ENCODE measurements at regions not wholly inside any gene's neighbourhood (a gene's known extent, or its start where the extent isn't known, plus 50 kb on each side); places are given as distances from the start of the nearest gene placed in this dataset.

- DNase-seq (ENCODE audit: low read depth, low spot score), result no peak
These were observed 225.3 kb upstream of the LNX1 start for GRCh38 chr4:53816561-53816960.

DNA sequence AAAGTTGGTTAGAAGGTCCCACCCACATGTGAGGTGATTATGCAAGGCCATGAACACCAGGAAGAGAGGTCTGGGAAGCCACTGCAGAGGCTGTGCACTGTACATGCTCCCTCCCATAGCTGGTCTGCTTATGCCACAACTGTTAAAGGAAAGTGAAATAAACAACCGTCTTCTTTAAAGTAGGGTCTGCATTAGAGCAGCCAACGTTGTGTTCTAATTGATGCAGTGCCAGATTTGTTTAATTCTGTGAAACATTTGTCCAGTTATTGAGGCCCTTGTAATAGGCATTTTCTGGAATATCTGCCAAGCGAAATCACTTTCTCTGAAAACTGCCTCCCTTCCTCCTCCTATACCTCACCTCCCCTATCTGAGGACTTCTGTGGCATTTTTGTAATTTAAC, 224.0 kb upstream of the LNX1 start:
- DNase-seq (ENCODE audit: low read depth, low spot score), result no peak

- no peak for DNase-seq (ENCODE audit: low read depth, low spot score)
These were observed 222.7 kb upstream of the LNX1 start for GRCh38 chr4:53813998-53814397.

DNA sequence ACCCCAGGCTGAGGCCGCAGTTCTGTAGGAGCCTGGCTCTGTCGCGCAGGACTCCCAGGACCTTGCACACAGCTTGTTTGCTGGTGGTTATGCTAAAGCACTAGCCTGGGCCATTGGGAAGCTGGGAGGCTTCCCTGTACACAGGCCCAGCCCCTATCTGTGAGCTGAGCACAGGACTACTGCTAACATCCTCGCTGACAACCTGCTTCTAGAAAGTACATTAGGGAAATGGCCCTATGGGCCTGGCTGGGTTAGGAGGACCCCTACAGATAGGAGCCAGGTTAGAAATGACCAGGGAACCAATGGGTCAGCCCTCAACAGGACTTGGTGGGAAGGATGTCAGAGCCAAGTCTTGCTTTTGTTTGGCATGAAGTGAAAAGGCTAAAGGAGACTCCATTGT, 219.4 kb upstream of the LNX1 start:
- no peak for DNase-seq (ENCODE audit: low read depth, low spot score)

DNA sequence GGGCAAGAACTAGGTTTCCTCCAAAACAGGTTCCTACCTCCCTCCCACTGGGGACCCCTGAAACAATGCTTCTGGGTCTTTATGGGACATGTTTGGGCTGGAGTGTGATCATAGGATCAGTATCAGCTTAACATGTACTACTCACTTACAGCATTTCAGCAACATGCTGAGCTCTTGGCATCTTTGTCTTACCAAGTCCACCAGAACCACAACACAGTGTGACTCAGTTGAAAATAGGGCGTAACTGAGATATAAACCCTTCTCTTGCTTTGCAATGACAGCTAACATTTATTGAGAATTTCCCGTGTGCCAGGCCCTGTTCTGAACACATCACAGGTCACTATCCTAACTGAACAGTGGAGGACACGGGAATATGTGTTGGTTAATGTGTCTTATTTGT, 218.5 kb upstream of the LNX1 start:
- DNase-seq (ENCODE audit: low read depth, low spot score), result no peak

DNA sequence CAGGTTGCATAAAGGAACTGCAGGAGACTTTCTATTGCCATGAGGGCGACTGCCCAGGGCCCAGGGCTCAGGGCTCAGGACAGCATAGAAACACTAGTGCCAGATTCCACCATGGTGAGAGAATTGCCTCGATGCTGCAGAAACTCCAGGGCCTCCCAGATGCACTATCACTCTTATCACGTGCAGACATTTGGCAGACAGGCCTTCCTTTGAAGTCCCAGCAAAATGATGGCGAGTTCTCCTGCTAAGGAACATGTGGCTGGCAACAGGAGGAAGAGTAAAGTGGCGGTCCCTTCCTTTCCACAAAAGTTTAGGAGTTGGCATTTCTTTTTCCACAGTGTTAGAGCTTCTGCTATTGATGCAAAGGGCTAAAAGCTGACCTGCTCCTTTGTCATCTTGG, 214.0 kb upstream of the LNX1 start:
- DNase-seq (ENCODE audit: low read depth, low spot score), result no peak

GRCh38 chr4:53804719-53805118, 213.4 kb upstream of the LNX1 start:
- DNase-seq (ENCODE audit: low read depth, low spot score), result no peak

GRCh38 chr4:53802500-53802899, 211.2 kb upstream of the LNX1 start:
- DNase-seq (ENCODE audit: low read depth, low spot score), result no peak

- DNase-seq (ENCODE audit: low read depth, low spot score), result no peak
These were observed 210.1 kb upstream of the LNX1 start for GRCh38 chr4:53801373-53801772.

DNA sequence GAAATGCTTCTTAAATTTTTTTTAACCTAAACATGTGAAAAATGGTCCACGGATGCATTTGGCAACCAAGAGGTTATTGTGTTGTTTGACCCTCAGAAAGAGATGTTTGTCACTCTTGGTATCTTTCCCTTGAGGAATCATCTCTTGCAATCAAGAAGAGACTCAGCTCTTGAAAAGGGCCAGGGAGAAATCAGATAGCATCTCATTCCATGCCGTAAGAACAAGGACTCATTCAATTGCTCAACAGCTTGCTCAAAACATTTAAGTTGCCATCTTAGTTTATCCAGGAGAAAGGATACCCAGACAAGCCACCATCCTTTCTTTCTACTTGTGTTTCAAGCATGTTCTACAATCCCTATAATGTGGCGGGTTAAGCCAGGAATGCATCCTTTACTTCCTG, 209.5 kb upstream of the LNX1 start:
- DNase-seq (ENCODE audit: low read depth, low spot score), result no peak

- DNase-seq (ENCODE audit: low read depth, low spot score), result no peak
These were observed 201.8 kb upstream of the LNX1 start for GRCh38 chr4:53793096-53793495.

GRCh38 chr4:53790286-53790685, 199.0 kb upstream of the LNX1 start:
- DNase-seq (ENCODE audit: low read depth, low spot score), result no peak

- no peak for DNase-seq (ENCODE audit: low read depth, low spot score)
These were observed 197.3 kb upstream of the LNX1 start for GRCh38 chr4:53788621-53789020.

GRCh38 chr4:53788011-53788410, 196.7 kb upstream of the LNX1 start:
- DNase-seq (ENCODE audit: low read depth, low spot score), result no peak

DNA sequence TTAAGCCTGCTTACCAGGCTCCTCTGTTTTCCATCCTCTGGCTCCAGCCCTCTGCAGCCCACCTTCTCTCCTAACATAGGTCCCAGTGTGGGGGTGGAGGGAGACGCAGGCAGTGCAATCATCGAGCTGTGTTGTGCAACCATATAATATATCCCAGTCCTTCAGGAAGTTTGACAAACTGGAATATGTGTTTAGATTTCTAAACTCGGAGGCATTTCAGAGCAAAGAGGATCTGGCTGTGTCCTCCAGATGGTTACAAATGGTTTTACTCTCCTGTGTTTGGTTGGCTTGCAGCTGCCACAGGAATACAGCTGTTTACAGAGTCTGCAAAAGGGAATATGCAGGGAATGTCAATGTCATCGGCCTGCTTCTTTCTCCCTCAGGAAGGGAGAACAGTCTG, 195.3 kb upstream of the LNX1 start:
- DNase-seq (ENCODE audit: low read depth, low spot score), result no peak

- no peak for DNase-seq (ENCODE audit: low read depth, low spot score)
These were observed 194.7 kb upstream of the LNX1 start for GRCh38 chr4:53785996-53786395.

DNA sequence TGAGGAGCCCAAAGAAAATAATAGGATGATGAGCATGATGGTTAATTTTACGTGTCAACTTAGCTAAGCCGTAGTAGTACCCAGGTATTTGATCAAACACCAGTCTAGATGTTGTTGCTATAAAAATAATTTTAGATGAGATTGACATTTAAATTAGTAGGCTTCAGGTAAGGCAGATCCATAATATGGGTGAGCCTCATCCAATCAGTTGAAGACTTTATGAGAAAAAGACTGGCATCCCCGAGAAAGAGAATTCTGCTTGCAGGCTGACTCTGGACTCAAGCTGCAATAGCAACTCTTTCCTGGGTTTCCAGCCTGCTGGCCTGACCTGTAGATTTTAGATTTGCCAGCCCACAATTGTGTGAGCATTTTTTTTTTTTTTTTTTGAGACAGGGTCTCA, 192.8 kb upstream of the LNX1 start:
- DNase-seq (ENCODE audit: low read depth, low spot score), result no peak

GRCh38 chr4:53783208-53783859, 192.0 kb upstream of the LNX1 start:
- DNase-seq (ENCODE audit: low read depth, low spot score), result no peak

DNA sequence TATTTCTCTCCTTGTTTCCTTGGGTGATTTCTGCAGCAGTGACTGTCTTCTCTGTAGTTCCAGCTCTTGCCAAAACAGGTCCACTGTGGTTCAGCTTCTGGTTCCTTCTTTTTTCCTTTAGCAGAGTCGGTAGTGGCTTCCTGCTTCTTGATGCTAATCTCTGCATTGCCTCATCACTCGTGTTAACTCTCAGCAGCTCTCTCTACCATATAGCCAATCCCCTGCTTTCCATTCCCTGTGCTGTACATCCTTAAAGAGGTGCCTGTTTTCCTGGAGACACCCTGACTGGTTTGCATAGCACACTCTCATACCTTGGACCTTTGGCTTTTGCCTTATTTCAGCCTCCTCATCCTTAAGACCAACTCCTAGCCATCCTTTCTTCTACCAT, 191.2 kb upstream of the LNX1 start:
- no peak for DNase-seq (ENCODE audit: low read depth, low spot score)

DNA sequence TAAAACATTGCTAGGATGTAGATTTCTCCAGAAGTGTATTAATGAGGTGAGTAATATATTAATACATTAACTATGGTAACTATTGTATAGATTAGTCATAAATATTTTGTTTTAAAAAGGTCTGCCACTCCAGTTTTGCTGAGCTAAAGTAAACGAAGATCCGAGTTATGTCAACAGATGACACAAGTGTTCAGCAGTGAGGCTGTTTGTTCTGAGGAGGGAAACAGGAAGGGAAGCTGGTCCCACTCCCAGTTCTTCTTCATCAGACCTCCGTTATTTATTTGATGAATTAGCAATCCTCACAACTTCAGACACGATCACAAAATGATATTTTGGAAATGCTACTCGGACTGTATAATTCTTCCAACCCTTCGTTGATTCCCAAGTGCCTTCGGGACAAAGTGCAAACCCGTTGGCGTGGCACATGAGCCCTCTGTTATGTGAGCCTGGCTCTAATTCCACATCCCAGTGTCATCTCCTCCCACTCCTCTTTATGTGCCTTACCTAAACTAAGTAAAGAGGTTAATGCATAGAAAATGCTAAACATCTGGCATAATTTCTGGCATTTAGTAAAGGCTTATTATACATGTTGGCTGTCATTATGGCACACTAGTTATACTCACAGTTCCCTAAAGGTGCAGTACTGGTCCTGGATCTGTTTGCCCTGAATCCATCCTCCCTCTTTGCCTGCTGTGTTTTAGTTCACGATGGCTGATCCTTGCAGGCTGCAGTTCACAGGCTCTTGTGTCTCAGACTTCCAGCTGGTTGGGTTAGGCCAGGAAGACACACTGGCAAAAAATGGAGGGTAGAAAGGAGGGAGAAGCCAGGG, 190.6 kb upstream of the LNX1 start:
- DNase-seq (ENCODE audit: low read depth, low spot score), result no peak

DNA sequence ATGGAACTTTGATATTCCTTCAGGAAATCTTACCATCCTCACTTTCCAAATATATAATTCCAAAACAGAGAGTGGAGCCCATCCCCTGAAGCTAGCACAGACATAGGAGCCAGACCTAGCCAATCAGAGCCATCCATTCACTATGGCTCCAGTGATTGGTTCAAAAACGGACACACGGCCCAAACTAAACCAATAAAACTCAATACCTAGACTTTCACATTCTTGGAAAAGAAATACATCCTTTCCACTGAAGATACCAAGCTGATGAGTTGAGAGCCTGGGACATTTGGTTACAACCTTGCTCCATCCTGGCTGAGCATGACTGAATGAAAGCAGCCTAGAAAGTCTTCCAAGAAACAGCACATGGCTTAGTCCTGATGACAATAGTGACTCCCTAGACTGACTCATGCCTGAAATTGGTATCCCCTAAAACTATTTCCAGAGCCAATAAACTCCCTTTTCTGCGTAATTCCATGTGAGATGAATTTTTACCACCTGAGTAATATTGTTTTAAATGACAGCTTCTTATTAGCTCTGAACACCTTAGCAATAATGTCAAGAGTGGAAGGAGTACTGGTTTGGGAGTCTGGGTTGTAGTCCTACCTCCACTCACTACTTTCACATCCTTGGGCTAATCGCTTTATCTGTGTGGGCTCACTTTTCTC, 189.6 kb upstream of the LNX1 start:
- DNase-seq (ENCODE audit: low read depth, low spot score), result no peak

DNA sequence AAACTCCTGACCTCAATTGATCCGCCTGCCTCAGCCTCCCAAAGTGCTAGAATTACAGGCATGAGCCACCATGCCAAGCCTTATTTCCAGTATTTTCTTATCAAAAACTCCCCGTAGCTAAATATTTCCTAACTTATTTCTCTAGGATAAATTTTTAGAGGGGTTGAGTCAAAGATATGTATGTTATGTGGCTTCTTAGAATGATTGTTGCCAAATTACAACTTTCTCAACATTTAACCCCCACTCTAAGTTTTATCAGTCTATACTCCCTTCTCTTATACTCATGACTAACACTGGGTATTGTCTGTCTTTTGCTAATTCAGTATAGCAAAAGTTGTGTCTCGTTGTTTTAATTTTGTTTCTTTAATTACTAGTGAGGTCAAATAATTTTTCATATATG, 187.7 kb upstream of the LNX1 start:
- DNase-seq (ENCODE audit: low read depth, low spot score), result no peak

DNA sequence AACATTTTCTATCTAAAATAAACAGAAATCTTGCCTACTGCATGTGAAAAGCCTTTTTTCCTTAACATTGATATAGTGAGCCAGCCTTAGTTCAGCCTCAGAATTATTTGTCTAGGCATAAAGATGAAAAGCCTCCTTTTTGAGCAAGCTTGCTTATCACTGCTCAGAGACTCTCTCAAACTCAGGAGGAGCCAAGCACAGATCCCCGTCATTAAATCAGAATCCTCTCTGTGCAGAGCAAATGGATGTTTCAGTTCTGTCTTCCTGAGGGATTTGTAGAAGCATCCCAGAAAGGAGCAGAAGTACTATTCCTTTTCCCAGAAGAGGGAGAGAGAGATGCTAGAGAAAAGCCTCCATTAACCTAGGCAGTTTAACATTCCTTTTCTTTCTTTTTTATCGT, 186.9 kb upstream of the LNX1 start:
- DNase-seq (ENCODE audit: low read depth, low spot score), result no peak
